ENCODE measurements at regions not wholly inside any gene's neighbourhood (a gene's known extent, or its start where the extent isn't known, plus 50 kb on each side); places are given as distances from the start of the nearest gene placed in this dataset.
"Not testable (repeated sequence)": the region's sequence is repeated elsewhere in the genome, so short reads cannot be mapped to it uniquely, and the experiment has no call there.

DNA sequence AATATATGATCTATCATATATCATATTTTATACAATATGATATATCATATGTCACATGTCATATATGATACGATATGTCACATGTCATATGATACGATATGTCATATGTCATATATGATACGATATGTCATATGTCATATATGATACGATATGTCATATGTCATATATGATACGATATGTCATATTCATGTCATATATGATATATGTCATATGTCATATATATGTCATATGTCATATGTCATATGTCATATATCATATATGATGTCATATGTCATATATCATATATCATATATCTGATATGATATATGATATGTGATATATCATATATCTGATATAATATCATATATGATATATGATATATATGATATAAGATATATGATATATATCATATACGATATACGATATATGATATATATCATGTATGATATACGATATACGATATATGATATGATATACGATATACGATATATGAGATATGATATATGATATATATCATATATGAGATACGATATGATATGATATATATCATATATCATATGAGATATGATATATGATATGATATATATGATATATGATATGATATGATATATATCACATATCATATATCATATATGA lies 122.3 kb upstream of the USP9X start:
- in situ Hi-C loops (cut with HindIII; ENCODE audit: low pct_unique_long_range_greater_than_20kb, low sequenced_read_pairs): no loop called here
- no peak for DNase-seq (ENCODE audit: low read depth, low spot score)

DNA sequence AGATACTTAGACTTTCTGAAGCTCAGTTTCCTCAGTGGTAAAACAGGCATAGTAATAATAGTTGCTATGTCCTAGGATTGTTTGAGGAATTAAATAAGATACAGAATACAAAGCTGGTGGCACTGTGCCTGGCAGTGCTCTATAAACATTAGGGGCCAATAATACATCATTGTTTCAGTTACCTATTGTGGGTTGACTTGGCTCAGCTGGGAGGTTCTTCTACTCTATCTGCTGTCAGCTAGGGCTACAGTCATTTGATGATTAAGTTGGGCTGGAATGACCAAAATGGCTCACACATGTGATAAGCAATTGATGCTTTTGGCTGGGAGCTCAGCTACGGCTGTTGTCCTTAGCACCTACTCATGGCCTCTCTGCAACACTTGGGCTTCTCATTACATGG lies 121.2 kb upstream of the USP9X start:
- no peak for DNase-seq (ENCODE audit: low read depth, low spot score)
- in situ Hi-C loops (cut with HindIII; ENCODE audit: low pct_unique_long_range_greater_than_20kb, low sequenced_read_pairs): no loop called here

DNA sequence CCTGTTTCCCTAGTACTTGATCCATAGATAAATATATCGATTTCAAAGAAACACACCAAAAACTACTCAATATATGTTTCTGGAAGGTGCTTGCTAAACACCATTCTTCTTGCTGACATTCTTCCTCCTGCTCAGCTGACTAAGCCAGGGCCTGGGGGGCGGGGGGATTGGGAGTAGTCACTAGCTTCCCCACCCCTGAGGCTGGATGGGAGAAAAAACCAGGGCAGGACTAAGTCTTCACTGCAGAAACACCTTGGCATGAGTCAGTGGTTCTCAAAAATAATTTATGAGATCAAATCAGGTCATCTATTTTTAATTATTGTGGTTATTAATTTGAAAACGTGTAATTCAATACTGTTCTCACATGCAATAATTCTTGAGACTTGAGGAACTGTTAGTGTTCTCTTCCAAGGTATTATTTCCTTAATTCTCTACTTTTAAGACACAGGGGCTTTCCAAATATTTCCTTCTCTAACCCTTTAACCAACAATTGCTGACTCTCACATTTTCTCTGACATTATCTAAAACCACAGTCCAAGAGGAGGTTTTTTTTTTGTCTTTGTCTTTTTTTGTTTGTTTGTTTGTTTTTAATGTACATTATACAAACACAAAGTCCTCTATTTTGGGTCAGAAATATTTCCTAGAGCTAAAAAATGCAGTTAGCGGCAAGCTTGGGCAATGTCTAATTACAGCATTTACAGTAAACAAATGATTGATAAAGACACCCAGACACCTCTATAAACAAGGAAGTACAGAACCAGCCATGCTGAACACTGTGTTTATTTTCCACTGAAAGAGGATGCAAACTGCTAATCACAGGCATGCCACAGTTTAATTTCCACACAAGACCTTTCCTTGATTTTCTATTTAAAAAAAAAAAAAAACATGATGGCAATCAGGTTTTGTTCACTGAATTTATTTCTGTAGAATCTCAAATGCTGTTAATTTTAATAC lies 120.3 kb upstream of the USP9X start:
- in situ Hi-C loops (cut with HindIII; ENCODE audit: low pct_unique_long_range_greater_than_20kb, low sequenced_read_pairs): no loop called here

DNA sequence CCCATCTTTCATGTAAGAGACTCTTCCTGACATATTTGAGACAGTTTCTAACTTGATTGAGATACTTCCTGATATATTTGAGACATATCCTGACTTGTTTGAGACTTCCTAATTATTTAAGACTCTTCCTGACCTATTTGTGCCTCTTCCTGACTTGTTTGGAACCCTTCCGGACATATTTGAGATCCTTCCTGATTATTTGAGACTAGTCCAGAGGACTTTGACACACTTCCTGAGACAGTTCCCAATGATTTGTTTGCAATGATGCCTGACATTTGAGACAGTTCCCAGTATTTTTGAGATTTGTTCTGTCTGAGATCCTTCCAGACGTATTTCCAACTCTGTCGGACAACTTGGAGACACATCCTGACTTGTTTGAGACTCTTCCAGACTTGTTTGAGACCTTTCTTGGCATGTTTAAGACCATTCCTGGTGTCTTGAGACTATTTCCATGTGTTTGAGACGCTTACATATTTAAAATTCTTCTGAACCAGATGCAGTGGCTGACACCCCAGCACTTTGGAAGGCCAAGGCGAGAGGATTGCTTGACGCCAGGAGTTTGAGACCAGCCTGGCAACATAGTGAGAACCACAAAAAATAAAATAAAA lies 118.9 kb upstream of the USP9X start:
- in situ Hi-C loops (cut with HindIII; ENCODE audit: low pct_unique_long_range_greater_than_20kb, low sequenced_read_pairs): no loop called here
- DNase-seq (ENCODE audit: low read depth, low spot score): no peak

More for the DNA sequence above, 120.3 kb upstream of the USP9X start:
- DNase-seq (ENCODE audit: low read depth, low spot score): no peak

DNA sequence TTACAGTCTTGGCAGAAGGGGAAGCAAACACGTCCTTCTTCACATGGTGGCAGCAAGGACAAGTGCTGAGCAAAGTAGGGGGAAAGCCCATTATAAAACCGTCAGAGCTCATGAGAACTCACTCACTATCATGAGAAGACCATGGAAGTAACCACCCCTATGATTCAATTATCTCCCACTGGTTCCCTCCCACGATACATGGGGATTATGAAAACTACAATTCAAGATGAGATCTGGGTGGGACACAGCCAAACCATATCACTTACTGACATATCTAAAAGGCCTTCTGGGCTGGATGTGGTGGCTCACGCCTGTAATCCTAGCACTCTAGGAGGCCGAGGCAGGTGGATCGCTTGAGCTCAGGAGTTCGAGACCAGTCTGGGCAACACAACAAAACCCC lies 117.1 kb upstream of the USP9X start:
- DNase-seq (ENCODE audit: low read depth, low spot score): no peak
- in situ Hi-C loops (cut with HindIII; ENCODE audit: low pct_unique_long_range_greater_than_20kb, low sequenced_read_pairs): no loop called here

DNA sequence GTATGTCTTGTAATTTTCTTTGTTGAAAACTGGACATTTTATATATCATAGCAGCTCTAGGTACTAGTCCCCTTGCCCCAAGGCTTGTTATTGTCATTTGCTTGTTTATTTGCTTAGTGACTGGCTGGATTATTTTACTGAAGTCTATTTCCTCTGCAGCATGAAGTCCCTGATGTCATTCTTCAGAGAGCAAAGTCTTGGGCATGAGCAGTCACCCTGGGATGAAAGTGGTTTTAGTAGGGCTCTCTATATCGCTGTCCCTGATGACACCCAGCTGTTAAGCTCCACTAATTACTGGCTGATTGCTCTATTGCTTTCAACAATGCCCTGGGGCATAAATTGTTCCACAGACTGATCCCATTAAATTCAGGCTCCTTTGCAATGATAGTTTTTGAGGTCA lies 113.5 kb upstream of the USP9X start:
- in situ Hi-C loops (cut with HindIII; ENCODE audit: low pct_unique_long_range_greater_than_20kb, low sequenced_read_pairs): no loop called here
- DNase-seq (ENCODE audit: low read depth, low spot score): no peak

DNA sequence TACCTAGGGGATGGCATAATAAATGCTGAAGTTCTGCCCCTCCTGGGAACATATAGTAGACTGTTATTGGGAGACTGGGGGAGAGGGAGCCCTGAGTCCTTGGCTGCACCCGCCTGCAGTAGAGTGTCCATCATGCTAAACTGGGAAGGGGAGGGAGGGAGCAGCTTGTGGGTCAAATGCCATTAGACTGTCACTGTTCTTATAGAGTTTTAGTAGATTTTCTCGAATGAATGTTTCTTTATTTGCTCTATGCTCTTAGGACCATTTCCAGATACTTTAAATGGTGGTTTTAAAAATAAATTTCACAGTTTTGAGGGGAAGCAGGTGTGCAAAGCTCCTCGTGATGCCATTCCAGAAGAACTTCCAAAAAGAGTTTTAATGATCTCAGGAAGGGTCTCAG lies 111.6 kb upstream of the USP9X start:
- no peak for DNase-seq (ENCODE audit: low read depth, low spot score)
- in situ Hi-C loops (cut with HindIII; ENCODE audit: low pct_unique_long_range_greater_than_20kb, low sequenced_read_pairs): no loop called here

DNA sequence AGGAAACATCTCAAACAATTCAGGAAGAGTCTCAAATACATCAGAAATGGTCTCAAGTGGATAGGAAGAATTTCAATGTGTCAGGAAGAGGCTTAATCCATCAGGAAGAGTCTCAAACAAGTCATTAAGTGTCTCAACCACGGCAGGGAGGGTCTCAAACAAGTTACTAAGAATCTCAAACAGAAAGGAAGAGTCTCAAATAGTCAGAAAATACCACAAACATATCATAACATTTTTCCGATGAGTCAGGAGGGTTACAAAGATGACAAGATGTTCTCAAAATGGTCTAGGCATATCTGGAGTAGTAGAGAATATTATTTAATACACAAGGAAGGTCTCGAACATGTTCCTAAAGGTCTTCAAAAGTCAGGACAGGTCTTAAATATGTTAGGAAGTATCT lies 109.3 kb upstream of the USP9X start:
- in situ Hi-C loops (cut with HindIII; ENCODE audit: low pct_unique_long_range_greater_than_20kb, low sequenced_read_pairs): no loop called here

DNA sequence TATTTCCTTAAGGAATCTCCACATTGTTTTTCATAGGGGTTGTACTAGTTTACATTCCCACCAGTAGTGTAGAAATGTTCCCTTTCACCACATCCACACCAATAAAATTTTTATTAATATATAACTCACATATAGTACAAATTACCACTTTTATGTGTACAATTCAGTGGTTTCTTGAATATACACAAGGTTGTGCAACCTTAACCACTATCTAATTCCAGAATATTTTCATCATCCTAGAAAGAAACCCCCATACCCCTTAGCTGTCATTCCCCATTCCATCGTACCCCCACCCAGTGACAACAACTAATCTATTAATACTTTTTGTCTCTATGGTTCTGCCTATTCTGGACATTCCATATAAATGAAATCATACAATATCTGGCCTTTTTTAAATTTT lies 108.3 kb upstream of the USP9X start:
- in situ Hi-C loops (cut with HindIII; ENCODE audit: low pct_unique_long_range_greater_than_20kb, low sequenced_read_pairs): no loop called here
- no peak for DNase-seq (ENCODE audit: low read depth, low spot score)

More for the DNA sequence above, 109.3 kb upstream of the USP9X start:
- no peak for DNase-seq (ENCODE audit: low read depth, low spot score)

DNA sequence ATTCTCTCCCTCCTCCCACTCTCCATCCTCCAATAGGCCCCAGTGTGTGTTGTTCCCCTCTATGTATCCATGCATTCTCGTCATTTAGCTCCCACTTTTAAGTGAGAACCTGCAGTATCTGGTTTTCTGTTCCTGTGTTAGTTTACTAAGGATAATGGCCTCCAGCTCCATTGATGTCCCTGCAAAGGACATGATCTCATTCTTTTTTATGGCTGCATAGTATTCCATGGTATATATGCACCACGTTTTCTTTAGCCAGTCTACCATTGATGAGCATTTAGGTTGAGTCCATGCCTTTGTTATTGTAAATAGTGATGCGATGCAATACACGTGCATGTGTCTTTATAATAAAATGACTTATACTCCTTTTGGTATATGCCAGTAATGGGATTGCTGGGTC lies 100.3 kb upstream of the USP9X start:
- in situ Hi-C loops (cut with HindIII; ENCODE audit: low pct_unique_long_range_greater_than_20kb, low sequenced_read_pairs): no loop called here

DNA sequence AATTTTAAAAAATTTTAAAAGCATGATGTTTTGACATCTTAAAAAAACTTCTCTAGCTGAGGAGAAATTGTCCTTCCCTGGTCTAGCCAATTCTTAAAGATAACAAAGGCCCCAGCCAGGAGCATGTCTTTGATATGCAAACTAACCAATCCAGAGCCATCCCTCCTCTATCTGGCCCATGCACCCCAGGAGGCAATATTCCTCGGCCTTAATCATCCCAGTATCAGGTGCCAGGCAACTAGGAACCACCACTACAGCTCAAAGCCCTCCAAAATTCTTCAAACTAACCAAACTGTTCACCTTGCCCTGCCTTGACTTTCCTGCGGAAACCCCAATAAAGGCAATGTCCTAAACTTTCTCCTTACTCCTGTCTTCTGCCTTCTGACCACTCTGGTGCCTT lies 97.8 kb upstream of the USP9X start:
- no peak for DNase-seq (ENCODE audit: low read depth, low spot score)
- in situ Hi-C loops (cut with HindIII; ENCODE audit: low pct_unique_long_range_greater_than_20kb, low sequenced_read_pairs): no loop called here

More for the DNA sequence above, 100.3 kb upstream of the USP9X start:
- DNase-seq (ENCODE audit: low read depth, low spot score): no peak

DNA sequence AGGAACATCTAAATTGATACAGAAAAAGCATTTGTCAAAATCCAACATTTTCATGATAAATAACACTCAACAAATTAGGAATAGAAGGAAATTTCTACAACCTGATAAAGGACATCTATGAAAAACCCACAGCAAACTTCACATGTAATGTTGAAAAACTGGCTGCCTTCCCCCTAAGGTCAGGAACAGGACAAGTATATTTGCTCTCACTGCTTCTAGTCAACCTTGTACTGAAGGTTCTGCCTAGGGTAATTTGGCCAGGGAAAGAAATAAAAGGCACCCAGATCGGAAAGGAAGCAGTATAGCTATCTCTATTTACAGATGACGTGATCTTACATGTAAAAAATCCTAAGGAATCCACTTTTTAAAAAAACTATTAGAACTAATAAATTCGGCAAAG lies 97.1 kb upstream of the USP9X start:
- in situ Hi-C loops (cut with HindIII; ENCODE audit: low pct_unique_long_range_greater_than_20kb, low sequenced_read_pairs): no loop called here
- DNase-seq (ENCODE audit: low read depth, low spot score): no peak

DNA sequence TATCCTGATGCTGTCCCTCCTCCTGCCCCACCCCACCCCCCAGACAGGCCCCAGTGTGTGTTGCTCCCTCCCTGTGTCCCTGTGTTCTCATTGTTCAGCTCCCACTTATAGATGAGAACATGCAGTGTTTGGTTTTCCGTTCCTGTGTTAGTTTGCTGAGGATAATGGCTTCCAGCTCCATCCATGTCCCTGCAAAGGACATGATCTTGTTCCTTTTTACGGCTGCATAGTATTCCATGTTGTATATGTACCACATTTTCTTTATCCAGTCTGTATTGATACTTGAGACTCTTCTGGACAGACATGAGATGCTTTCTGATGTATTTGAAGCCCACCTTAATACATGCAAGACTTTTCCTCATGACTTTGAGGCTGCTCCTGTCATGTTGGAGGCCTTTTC lies 91.8 kb upstream of the USP9X start:
- DNase-seq (ENCODE audit: low read depth, low spot score); in situ Hi-C loops (cut with HindIII; ENCODE audit: low pct_unique_long_range_greater_than_20kb, low sequenced_read_pairs): not testable (repeated sequence)

DNA sequence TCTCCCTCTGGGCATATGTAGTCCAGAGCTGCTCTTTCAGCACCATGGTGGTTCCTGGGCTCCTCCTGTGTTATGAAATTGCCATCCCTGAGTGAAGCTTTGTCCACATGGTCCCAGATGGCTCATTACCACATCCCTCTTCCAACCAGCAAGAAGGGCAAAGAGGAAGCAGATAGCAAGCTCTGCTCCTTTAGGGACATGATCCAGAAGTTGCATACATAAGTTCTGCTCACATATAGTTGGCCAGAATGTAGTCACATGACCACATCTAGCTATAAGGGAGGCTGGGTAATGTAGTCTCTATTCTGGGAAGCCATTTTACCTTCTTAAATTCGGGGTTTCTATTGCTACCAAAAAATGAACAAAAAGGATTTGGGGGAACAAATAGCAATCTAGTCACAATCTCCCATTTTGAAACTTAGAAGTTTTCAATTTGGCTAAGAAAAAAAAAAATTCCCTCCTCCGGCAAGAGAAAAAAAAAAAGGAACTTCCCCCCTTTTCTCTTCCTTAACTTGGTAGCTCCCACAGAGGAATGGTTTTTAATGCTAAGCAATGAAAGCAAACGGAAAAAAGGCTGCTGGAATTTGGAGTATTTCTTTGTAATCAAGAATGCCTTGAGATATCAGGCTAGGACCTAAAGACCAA lies 88.2 kb upstream of the USP9X start:
- peak; percentile 81 for DNase-seq (ENCODE audit: low read depth, low spot score)

DNA sequence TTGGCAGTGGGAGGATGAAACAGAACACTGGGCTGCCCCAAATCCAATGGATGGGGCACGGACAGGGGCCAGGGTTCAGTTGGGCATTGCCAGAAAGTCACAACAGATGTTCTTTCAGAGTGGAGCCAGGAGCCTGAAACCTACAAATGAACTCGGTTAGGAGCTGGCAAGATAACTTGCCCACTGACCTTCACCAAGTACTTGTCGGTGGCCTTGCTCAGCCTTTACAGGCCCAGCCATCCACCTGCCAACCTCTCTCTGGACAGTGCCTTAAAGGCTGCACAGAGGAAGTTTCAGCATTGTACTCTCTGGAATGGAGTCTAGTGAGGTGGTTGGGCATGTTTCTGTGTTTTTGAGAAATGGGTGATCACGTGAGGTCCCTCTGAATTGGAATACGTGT lies 87.1 kb upstream of the USP9X start:
- in situ Hi-C loops (cut with HindIII; ENCODE audit: low pct_unique_long_range_greater_than_20kb, low sequenced_read_pairs): no loop called here
- DNase-seq (ENCODE audit: low read depth, low spot score): no peak

More for the DNA sequence above, 88.2 kb upstream of the USP9X start:
- in situ Hi-C loops (cut with HindIII; ENCODE audit: low pct_unique_long_range_greater_than_20kb, low sequenced_read_pairs): no loop called here

DNA sequence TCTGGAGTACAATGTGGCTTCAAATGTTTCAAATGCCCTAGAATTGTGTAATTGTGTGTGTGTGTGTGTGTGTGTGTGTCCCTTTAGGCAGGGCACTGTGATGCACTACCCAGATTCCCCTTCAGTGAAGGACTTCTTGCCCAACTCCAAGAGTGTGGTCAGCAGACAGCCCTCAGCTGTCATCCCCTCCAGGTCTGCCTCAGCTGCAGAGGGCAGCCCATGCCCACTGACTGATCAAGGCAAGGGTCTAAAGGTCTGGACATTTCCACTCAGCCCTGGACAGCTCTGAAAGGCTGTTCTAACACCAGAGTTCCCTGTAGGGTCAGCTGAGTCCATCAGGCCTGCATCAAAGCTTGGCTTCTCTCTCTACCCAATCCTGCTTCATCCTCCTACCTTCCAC lies 83.9 kb upstream of the USP9X start:
- in situ Hi-C loops (cut with HindIII; ENCODE audit: low pct_unique_long_range_greater_than_20kb, low sequenced_read_pairs): no loop called here
- DNase-seq (ENCODE audit: low read depth, low spot score): no peak

DNA sequence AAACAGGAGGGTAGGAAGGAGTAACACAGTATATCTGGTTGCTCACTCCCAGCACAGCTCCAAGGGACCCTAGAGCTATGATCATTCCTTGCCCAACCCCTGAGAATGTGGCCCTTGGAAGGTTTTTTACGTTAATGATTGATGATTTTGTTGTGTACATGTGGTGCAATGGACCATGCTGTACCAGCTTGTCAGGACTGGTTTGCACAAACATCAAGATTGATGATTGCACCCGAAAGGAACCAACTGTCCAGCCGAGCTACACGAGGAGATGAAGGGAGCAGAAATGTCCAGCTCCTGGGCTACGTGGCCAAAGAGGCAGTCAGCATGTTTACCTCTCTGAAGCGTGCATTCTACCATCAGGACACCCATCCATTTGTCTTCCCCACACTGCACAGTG lies 83.2 kb upstream of the USP9X start:
- DNase-seq (ENCODE audit: low read depth, low spot score): no peak

More for the DNA sequence above, 83.2 kb upstream of the USP9X start:
- in situ Hi-C loops (cut with HindIII; ENCODE audit: low pct_unique_long_range_greater_than_20kb, low sequenced_read_pairs): no loop called here

Measured in SK-MEL-5 (cell line).